NB4 (cell line): ENCODE measurements at regions not wholly inside any gene's neighbourhood (a gene's known extent, or its start where the extent isn't known, plus 50 kb on each side); places are given as distances from the start of the nearest gene placed in this dataset.

Experiments used
- CTCF ChIP-seq: IDR thresholded peaks from one replicate; pipeline ENCODE4 v1.5.1; 2012; ENCODE audit warnings: low read depth, low read length
- MYC ChIP-seq: IDR thresholded peaks from 2 replicates; pipeline ENCODE4 v1.6.1; 2011; ENCODE audit warnings: low read depth, low read length
- POLR2A ChIP-seq: IDR thresholded peaks from 2 replicates; pipeline ENCODE4 v1.6.1; 2011; ENCODE audit warnings: mild to moderate bottlenecking; ENCODE audit not compliant: insufficient read length; ENCODE audit errors: extremely low read depth

- TF ChIP-seq CTCF (no peak), POLR2A (no peak), MYC (no peak)
Measured at GRCh38 chr21:23111070-23111600, 2112.9 kb downstream of the NCAM2 start.
